HEK293 (cell line): ENCODE measurements at regions not wholly inside any gene's neighbourhood (a gene's known extent, or its start where the extent isn't known, plus 50 kb on each side); places are given as distances from the start of the nearest gene placed in this dataset.

ENCODE experiments used
- CTCF ChIA-PET: fragments of 350-600 bp; formaldehyde crosslinking; extraction: SDS; loops from one replicate; lab custom pipeline; 2021; ENCODE audit warnings: antibody characterized with exemption; lab: Yijun Ruan, JAX
- POLR2A ChIA-PET: fragments of 300-600 bp; formaldehyde crosslinking; extraction: SDS; loops from one replicate; lab custom pipeline; 2020; ENCODE audit warnings: antibody characterized with exemption, inconsistent platforms; lab: Yijun Ruan, JAX
- H3K27ac ChIP-seq: fragments of 200-500 bp; sonication (Bioruptor generic); 2 replicates; pipeline ENCODE4 v1.5.1; 2014; ENCODE audit warnings: low read depth, low read length, control low read depth, inconsistent platforms; ENCODE audit errors: extremely low read depth
- H3K36me3 ChIP-seq, 2 experiments: fragments of 200-500 bp in 1 of 2; sonication (Bioruptor generic) in 1 of 2; 1 replicate in 1 of 2; 2 replicates in 1 of 2; pipeline ENCODE4 v1.5.1; 2014 to 2017; ENCODE audit warnings: inconsistent platforms in 2 of 2, low read length in 2 of 2; ENCODE audit not compliant: control insufficient read depth in 2 of 2, insufficient read depth in 1 of 2
- H3K4me1 ChIP-seq: fragments of 200-500 bp; sonication (Bioruptor generic); 2 replicates; pipeline ENCODE4 v1.5.1; 2014; ENCODE audit warnings: mild to moderate bottlenecking, low read length, inconsistent platforms; ENCODE audit not compliant: control insufficient read depth, insufficient read depth
- H3K4me3 ChIP-seq: 2 replicates; pipeline ENCODE4 v1.5.1; 2011; ENCODE audit warnings: low read depth, mild to moderate bottlenecking, control low read depth, low read length, moderate library complexity
- H3K9me3 ChIP-seq: fragments of 200-500 bp; sonication (Bioruptor generic); 2 replicates; pipeline ENCODE4 v1.5.1; 2014; ENCODE audit warnings: low read depth, low read length, inconsistent platforms; ENCODE audit not compliant: control insufficient read depth, insufficient read depth
- IKZF3 ChIP-seq: fragments of 450-650 bp; IDR thresholded peaks from 2 replicates; pipeline ENCODE4 v1.5.0; 2018; ENCODE audit warnings: missing biosample characterization, mild to moderate bottlenecking, missing genetic modification characterization, moderate library complexity
- RBAK ChIP-seq: fragments of 450-650 bp; formaldehyde crosslinking; IDR thresholded peaks from 2 replicates; pipeline ENCODE4 v1.5.1; 2016; ENCODE audit warnings: missing biosample characterization, missing genetic modification characterization
- SCRT1 ChIP-seq: fragments of 450-650 bp; formaldehyde crosslinking; IDR thresholded peaks from 2 replicates; pipeline ENCODE4 v1.5.1; 2016; ENCODE audit warnings: missing biosample characterization, missing genetic modification characterization, borderline replicate concordance
- SP3 ChIP-seq: fragments of 450-650 bp; formaldehyde crosslinking; IDR thresholded peaks from 2 replicates; pipeline ENCODE4 v1.5.1; 2016; ENCODE audit warnings: missing biosample characterization, missing genetic modification characterization
- ZBTB7A ChIP-seq: fragments of 450-650 bp; formaldehyde crosslinking; IDR thresholded peaks from 2 replicates; pipeline ENCODE4 v1.5.1; 2016; ENCODE audit warnings: low read depth, missing biosample characterization, missing genetic modification characterization
- ZBTB8A ChIP-seq: fragments of 450-650 bp; formaldehyde crosslinking; IDR thresholded peaks from 2 replicates; pipeline ENCODE4 v1.5.1; 2016; ENCODE audit warnings: missing biosample characterization, missing genetic modification characterization
- ZFP3 ChIP-seq: fragments of 450-650 bp; formaldehyde crosslinking; IDR thresholded peaks from 2 replicates; pipeline ENCODE4 v1.5.1; 2016; ENCODE audit warnings: low read depth, missing biosample characterization, missing genetic modification characterization
- ZFP37 ChIP-seq: fragments of 450-650 bp; formaldehyde crosslinking; IDR thresholded peaks from 2 replicates; pipeline ENCODE4 v1.5.1; 2016; ENCODE audit warnings: missing biosample characterization, missing genetic modification characterization
- ZNF16 ChIP-seq: fragments of 450-650 bp; formaldehyde crosslinking; IDR thresholded peaks from 2 replicates; pipeline ENCODE4 v1.5.1; 2016; ENCODE audit warnings: low read depth, missing biosample characterization, missing genetic modification characterization
- ZNF184 ChIP-seq: fragments of 450-650 bp; IDR thresholded peaks from 2 replicates; pipeline ENCODE4 v1.5.1; 2018; ENCODE audit warnings: missing biosample characterization, mild to moderate bottlenecking, missing genetic modification characterization
- ZNF211 ChIP-seq: fragments of 450-650 bp; formaldehyde crosslinking; IDR thresholded peaks from 2 replicates; pipeline ENCODE4 v1.5.1; 2016; ENCODE audit warnings: low read depth, missing biosample characterization, missing genetic modification characterization
- ZNF266 ChIP-seq: fragments of 450-650 bp; formaldehyde crosslinking; IDR thresholded peaks from 2 replicates; pipeline ENCODE4 v1.5.1; 2016; ENCODE audit warnings: missing biosample characterization, missing genetic modification characterization, low read depth
- ZNF416 ChIP-seq: fragments of 450-650 bp; formaldehyde crosslinking; IDR thresholded peaks from 2 replicates; pipeline ENCODE4 v1.5.1; 2016; ENCODE audit warnings: missing biosample characterization, missing genetic modification characterization
- ZNF423 ChIP-seq: fragments of 450-650 bp; formaldehyde crosslinking; IDR thresholded peaks from 2 replicates; pipeline ENCODE4 v1.5.1; 2016; ENCODE audit warnings: missing biosample characterization, missing genetic modification characterization
- ZNF501 ChIP-seq: fragments of 450-650 bp; formaldehyde crosslinking; IDR thresholded peaks from 2 replicates; pipeline ENCODE4 v1.5.1; 2016; ENCODE audit warnings: missing biosample characterization, missing genetic modification characterization
- ZNF629 ChIP-seq: fragments of 450-650 bp; formaldehyde crosslinking; IDR thresholded peaks from 2 replicates; pipeline ENCODE4 v1.5.1; 2017; ENCODE audit warnings: missing biosample characterization, missing genetic modification characterization
- ZNF639 ChIP-seq: fragments of 450-650 bp; formaldehyde crosslinking; IDR thresholded peaks from 2 replicates; pipeline ENCODE4 v1.5.1; 2016; ENCODE audit warnings: missing biosample characterization, missing genetic modification characterization
- ZNF747 ChIP-seq: fragments of 450-650 bp; formaldehyde crosslinking; IDR thresholded peaks from 2 replicates; pipeline ENCODE4 v1.5.1; 2016; ENCODE audit warnings: missing biosample characterization, missing genetic modification characterization
- ZNF76 ChIP-seq: fragments of 450-650 bp; formaldehyde crosslinking; IDR thresholded peaks from 2 replicates; pipeline ENCODE4; 2016; ENCODE audit warnings: low read depth, missing biosample characterization, missing genetic modification characterization, borderline replicate concordance
- ZNF776 ChIP-seq: fragments of 450-650 bp; formaldehyde crosslinking; IDR thresholded peaks from 2 replicates; pipeline ENCODE4 v1.5.0; 2017; ENCODE audit warnings: missing biosample characterization, missing genetic modification characterization, borderline replicate concordance
- ZSCAN4 ChIP-seq: fragments of 450-650 bp; formaldehyde crosslinking; IDR thresholded peaks from 2 replicates; pipeline ENCODE4 v1.5.1; 2017; ENCODE audit warnings: missing biosample characterization, missing genetic modification characterization
- TF ChIP-seq, protein P1 (sequence below): fragments of 450-650 bp; formaldehyde crosslinking; IDR thresholded peaks from 2 replicates; pipeline ENCODE4 v1.5.1; 2017; ENCODE audit warnings: missing biosample characterization, missing genetic modification characterization

- TF ChIP-seq ZNF776 (tag by site-specific recombination), result no peak
- TF ChIP-seq ZBTB8A, result no peak
- no peak for TF ChIP-seq ZNF629 (tag by site-specific recombination)
- TF ChIP-seq ZNF639 (tag by site-specific recombination), result no peak
- no peak for TF ChIP-seq SCRT1 (tag by site-specific recombination)
- no peak for TF ChIP-seq ZNF423 (tag by site-specific recombination)
- TF ChIP-seq ZNF76, result no peak
- TF ChIP-seq SP3 (tag by site-specific recombination), result no peak
- TF ChIP-seq ZNF266 (tag by site-specific recombination), result no peak
- no peak for TF ChIP-seq ZSCAN4 (tag by site-specific recombination)
- TF ChIP-seq ZNF501 (tag by site-specific recombination), result no peak
- H3K36me3 ChIP-seq, result no peaks in the 10 kb centered on the region
- ChIA-PET POLR2A (no interaction called here), CTCF (interaction anchor here (0.8 to 1.7 kb wide), 5 partner anchors 68 to 788 kb away, joined by 3 to 5 read pairs (median 3); partner anchors contain the start of gene NEDD4L)
- H3K4me3 ChIP-seq, result no peak overlapping the region
- H3K27ac ChIP-seq, result no peak overlapping the region
- peaks cover 15% of the 10 kb centered on the region for H3K4me1 ChIP-seq
- H3K9me3 ChIP-seq, result no peaks in the 10 kb centered on the region
Observed at GRCh38 chr18:57975805-57976204, 68.2 kb upstream of the NEDD4L start.

DNA sequence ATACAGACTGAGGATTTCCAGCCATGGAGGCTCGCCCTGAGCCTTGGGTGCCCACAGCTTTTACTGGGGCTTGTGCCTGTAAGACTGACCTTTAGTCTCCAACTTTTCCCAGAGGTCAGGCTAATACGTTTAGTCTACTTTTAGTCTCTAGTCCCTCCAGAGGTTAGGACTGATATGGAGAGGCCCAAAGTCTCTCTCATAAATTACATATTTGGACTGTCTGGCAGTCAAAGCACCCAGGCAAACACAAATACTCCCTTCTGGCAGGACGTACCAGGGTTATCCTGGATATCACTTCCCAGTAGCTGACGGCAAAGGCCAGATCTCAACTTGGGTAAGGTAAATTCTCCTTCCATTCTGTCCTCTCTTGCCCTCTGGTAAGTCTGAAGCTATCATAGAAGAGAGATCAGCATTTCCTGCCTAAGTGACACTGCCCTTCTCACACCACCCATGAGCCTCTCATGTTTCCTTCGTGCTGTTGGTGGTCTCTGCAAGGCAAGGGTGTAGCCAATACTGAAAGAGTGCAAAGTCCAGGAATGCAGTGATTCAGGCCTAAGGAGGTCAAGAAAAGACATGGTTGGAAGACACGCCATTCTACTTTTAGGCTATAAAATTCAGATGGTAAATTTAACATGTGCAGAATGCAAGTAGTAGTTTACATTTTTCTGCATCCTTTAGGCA is 69.3 kb upstream of the NEDD4L start:
- ChIA-PET POLR2A (no interaction called here), CTCF (interaction anchor here (0.6 to 1.7 kb wide), 6 partner anchors 16 to 789 kb away, joined by 3 to 4 read pairs (median 3); partner anchors contain the start of gene NEDD4L)
- TF ChIP-seq RBAK (tag by site-specific recombination) (no peak), IKZF3 (tag by site-specific recombination) (no peak), ZNF211 (tag by site-specific recombination) (no peak), ZFP37 (no peak), ZNF16 (tag by site-specific recombination) (no peak)
- peaks cover 10% of the 10 kb centered on the region for H3K4me1 ChIP-seq
- no peaks in the 10 kb centered on the region for H3K9me3 ChIP-seq
- H3K4me3 ChIP-seq, result no peak overlapping the region
- H3K27ac ChIP-seq, result no peak overlapping the region
- H3K36me3 ChIP-seq, result no peaks in the 10 kb centered on the region

GRCh38 chr18:57973889-57974288 is 70.1 kb upstream of the NEDD4L start:
- Histone ChIP-seq H3K9me3 (no peaks in the 10 kb centered on the region), H3K27ac (no peak overlapping the region), H3K4me3 (no peak overlapping the region), H3K4me1 (peaks cover 10% of the 10 kb centered on the region), H3K36me3 (no peaks in the 10 kb centered on the region)
- ChIA-PET POLR2A (no interaction called here), CTCF (interaction anchor here (1.7 kb wide), 1 partner anchor 70 kb away, joined by 4 read pairs; the partner anchor contains the start of gene NEDD4L)
- no peak for TF ChIP-seq ZBTB7A
- no peak for TF ChIP-seq ZNF747 (tag by site-specific recombination)
- no peak for TF ChIP-seq ZNF416 (tag by site-specific recombination)
- TF ChIP-seq ZFP3 (tag by site-specific recombination), result no peak
- TF ChIP-seq, protein P1, sequence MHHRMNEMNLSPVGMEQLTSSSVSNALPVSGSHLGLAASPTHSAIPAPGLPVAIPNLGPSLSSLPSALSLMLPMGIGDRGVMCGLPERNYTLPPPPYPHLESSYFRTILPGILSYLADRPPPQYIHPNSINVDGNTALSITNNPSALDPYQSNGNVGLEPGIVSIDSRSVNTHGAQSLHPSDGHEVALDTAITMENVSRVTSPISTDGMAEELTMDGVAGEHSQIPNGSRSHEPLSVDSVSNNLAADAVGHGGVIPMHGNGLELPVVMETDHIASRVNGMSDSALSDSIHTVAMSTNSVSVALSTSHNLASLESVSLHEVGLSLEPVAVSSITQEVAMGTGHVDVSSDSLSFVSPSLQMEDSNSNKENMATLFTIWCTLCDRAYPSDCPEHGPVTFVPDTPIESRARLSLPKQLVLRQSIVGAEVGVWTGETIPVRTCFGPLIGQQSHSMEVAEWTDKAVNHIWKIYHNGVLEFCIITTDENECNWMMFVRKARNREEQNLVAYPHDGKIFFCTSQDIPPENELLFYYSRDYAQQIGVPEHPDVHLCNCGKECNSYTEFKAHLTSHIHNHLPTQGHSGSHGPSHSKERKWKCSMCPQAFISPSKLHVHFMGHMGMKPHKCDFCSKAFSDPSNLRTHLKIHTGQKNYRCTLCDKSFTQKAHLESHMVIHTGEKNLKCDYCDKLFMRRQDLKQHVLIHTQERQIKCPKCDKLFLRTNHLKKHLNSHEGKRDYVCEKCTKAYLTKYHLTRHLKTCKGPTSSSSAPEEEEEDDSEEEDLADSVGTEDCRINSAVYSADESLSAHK (tag by site-specific recombination), result no peak
- TF ChIP-seq ZNF184 (tag by site-specific recombination), result no peak
- no peak for TF ChIP-seq ZNF211 (tag by site-specific recombination)
